CD8-positive, alpha-beta memory T cell (primary cell): ENCODE measurements at regions not wholly inside any gene's neighbourhood (a gene's known extent, or its start where the extent isn't known, plus 50 kb on each side); places are given as distances from the start of the nearest gene placed in this dataset.

Experiments
- CTCF ChIA-PET: fragments of 350-600 bp; sonication (Branson Sonifier 250); formaldehyde crosslinking; loops from one replicate; lab custom pipeline; 2021; ENCODE audit warnings: antibody characterized with exemption; lab: Charles Lee
- POLR2A ChIA-PET: fragments of 350-600 bp; sonication (Branson Sonifier 250); formaldehyde crosslinking; loops from one replicate; lab custom pipeline; 2021; ENCODE audit warnings: antibody characterized with exemption; lab: Charles Lee
- DNase-seq, 5 donors: peaks; one replicate each; pipeline versions ENCODE4 v3.0.0 to v3.0.0-alpha.2; 2020 to 2022; ENCODE audit warnings: mixed read lengths in 1 of 5
- H3K27ac ChIP-seq: one replicate; pipeline ENCODE4 v1.7.0; 2013; ENCODE audit warnings: low read depth, mild to moderate bottlenecking, low read length, moderate library complexity
- H3K27me3 ChIP-seq: 2 replicates; pipeline ENCODE4 v1.7.0; 2013; ENCODE audit warnings: low read length, mild to moderate bottlenecking; ENCODE audit not compliant: insufficient read depth, poor library complexity, severe bottlenecking
- H3K36me3 ChIP-seq: 2 replicates; pipeline ENCODE4 v1.7.0; 2013; ENCODE audit warnings: mild to moderate bottlenecking, low read length, moderate library complexity; ENCODE audit not compliant: insufficient read depth
- H3K4me1 ChIP-seq: 2 replicates; pipeline ENCODE4 v1.7.0; 2013; ENCODE audit warnings: mild to moderate bottlenecking, low read length, moderate library complexity; ENCODE audit not compliant: insufficient read depth
- H3K4me3 ChIP-seq: 2 replicates; pipeline ENCODE4 v1.7.0; 2013; ENCODE audit warnings: mild to moderate bottlenecking, low read length
- H3K9me3 ChIP-seq: 2 replicates; pipeline ENCODE4 v1.7.0; 2013; ENCODE audit warnings: mild to moderate bottlenecking, low read length
- H3K27ac Mint-ChIP-seq, 8 donors: one replicate each; pipeline ENCODE4 v1.8.0; 2020 to 2021; ENCODE audit warnings: mixed read lengths in 8 of 8, mild to moderate bottlenecking in 6 of 8, inconsistent platforms in 3 of 8, moderate library complexity in 3 of 8
- H3K27me3 Mint-ChIP-seq, 2 donors: one replicate each; pipeline ENCODE4 v1.8.0; 2020 to 2021; ENCODE audit warnings: mixed read lengths in 2 of 2, mild to moderate bottlenecking in 1 of 2, moderate library complexity in 1 of 2
- H3K36me3 Mint-ChIP-seq, 3 donors: one replicate each; pipeline ENCODE4 v1.8.0; 2020 to 2021; ENCODE audit warnings: mixed read lengths in 3 of 3, inconsistent platforms in 1 of 3, mild to moderate bottlenecking in 1 of 3
- H3K4me1 Mint-ChIP-seq, 3 donors: one replicate each; pipeline ENCODE4 v1.8.0; 2020 to 2021; ENCODE audit warnings: mixed read lengths in 3 of 3, inconsistent platforms in 1 of 3, mild to moderate bottlenecking in 1 of 3
- H3K4me3 Mint-ChIP-seq, 7 donors: one replicate each; pipeline ENCODE4 v1.8.0; 2020 to 2021; ENCODE audit warnings: mixed read lengths in 7 of 7, mild to moderate bottlenecking in 6 of 7, moderate library complexity in 4 of 7, inconsistent platforms in 2 of 7
- H3K9me3 Mint-ChIP-seq, 5 donors: one replicate each; pipeline ENCODE4 v1.8.0; 2020 to 2022; ENCODE audit warnings: mixed read lengths in 5 of 5, mild to moderate bottlenecking in 3 of 5, moderate library complexity in 2 of 5, inconsistent platforms in 1 of 5

- Histone ChIP-seq H3K4me1 (no peaks in the 10 kb centered on the region), H3K36me3 (no peaks in the 10 kb centered on the region), H3K27ac (no peak overlapping the region), H3K4me3 (no peak overlapping the region), H3K27me3 (no peaks in the 10 kb centered on the region), H3K9me3 (no peaks in the 10 kb centered on the region)
- Mint-ChIP-seq H3K4me3 (no peak overlapping the region), H3K27me3 (peaks cover 6 to 39% of the 10 kb centered on the region in 2 donors), H3K4me1 (peaks cover 4 to 6% (median 6%) of the 10 kb centered on the region in 3 donors), H3K27ac (no peak overlapping the region), H3K36me3 (peaks cover 0 to 3% (median 0%) of the 10 kb centered on the region in 3 donors), H3K9me3 (no peaks in the 10 kb centered on the region)
- ChIA-PET CTCF (no interaction called here), POLR2A (no interaction called here)
- no peak for DNase-seq
Observed at GRCh38 chr5:96579711-96580110, 82.5 kb upstream of the CAST start.

DNA sequence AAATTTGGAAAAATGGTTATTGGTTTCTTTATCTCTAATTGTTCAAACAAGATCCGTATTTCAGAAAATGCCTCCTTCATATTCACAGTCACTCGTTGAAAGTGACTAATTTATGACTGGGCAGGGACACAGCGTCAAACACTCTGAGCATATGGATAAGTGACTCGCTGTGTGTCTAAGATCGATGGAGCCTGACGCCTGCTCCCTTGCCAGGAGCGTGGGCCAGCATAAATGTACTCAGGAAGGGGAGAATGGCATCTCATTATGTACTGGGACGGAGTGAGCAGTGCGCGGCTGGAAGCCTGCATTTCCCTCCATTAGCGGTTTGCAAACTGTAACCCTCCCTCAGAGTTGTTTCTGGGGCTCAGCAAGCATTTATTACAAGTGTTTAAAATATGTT is 79.8 kb upstream of the CAST start:
- H3K27ac Mint-ChIP-seq, result no peak overlapping the region
- H3K36me3 Mint-ChIP-seq, result peaks cover 0 to 3% (median 0%) of the 10 kb centered on the region in 3 donors
- Histone ChIP-seq H3K27me3 (no peaks in the 10 kb centered on the region), H3K9me3 (no peaks in the 10 kb centered on the region), H3K4me3 (no peak overlapping the region), H3K27ac (no peak overlapping the region), H3K36me3 (no peaks in the 10 kb centered on the region), H3K4me1 (no peaks in the 10 kb centered on the region)
- CTCF ChIA-PET, result no interaction called here
- no peak overlapping the region for H3K4me3 Mint-ChIP-seq
- DNase-seq, result no peak
- POLR2A ChIA-PET, result no interaction called here
- H3K4me1 Mint-ChIP-seq, result peaks cover 9 to 12% (median 9%) of the 10 kb centered on the region in 3 donors
- H3K9me3 Mint-ChIP-seq, result no peaks in the 10 kb centered on the region
- peaks cover 8 to 54% of the 10 kb centered on the region in 2 donors for H3K27me3 Mint-ChIP-seq

- Mint-ChIP-seq H3K4me1 (peaks cover 9 to 12% (median 9%) of the 10 kb centered on the region in 3 donors), H3K36me3 (no peaks in the 10 kb centered on the region), H3K9me3 (no peaks in the 10 kb centered on the region), H3K4me3 (no peak overlapping the region), H3K27me3 (peaks cover 5 to 52% of the 10 kb centered on the region in 2 donors), H3K27ac (no peak overlapping the region)
- POLR2A ChIA-PET, result no interaction called here
- CTCF ChIA-PET, result interaction anchor here (2.3 kb wide), 1 partner anchor 10 kb away, joined by 6 read pairs; no protein-coding TSS in a partner anchor
- Histone ChIP-seq H3K27ac (no peak overlapping the region), H3K4me1 (no peaks in the 10 kb centered on the region), H3K36me3 (no peaks in the 10 kb centered on the region), H3K4me3 (no peak overlapping the region), H3K9me3 (no peaks in the 10 kb centered on the region), H3K27me3 (no peaks in the 10 kb centered on the region)
- no peak for DNase-seq
Observed at GRCh38 chr5:96584712-96585111, 77.5 kb upstream of the CAST start.

DNA sequence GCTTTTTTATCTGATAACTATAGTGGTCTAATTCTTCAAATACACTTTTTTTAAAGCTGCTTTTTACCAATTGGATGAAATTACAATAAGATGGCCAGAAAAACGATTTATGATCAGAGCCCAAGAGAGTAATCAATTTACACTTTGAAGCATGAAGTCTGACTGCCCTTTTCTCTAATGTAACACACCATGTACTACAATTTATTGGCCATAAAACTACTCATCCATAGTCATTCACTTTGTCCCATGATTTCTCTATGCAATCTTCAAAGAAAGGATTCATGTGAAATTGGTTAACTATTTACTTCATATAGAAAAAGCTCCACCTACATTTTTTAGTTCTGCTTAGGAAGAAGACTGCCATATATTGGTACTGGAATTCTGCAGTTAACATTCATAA is 73.6 kb upstream of the CAST start:
- no peaks in the 10 kb centered on the region for H3K9me3 ChIP-seq
- no peaks in the 10 kb centered on the region for H3K36me3 ChIP-seq
- CTCF ChIA-PET, result no interaction called here
- peaks cover 6 to 44% of the 10 kb centered on the region in 2 donors for H3K27me3 Mint-ChIP-seq
- peaks cover 9 to 12% (median 9%) of the 10 kb centered on the region in 3 donors for H3K4me1 Mint-ChIP-seq
- POLR2A ChIA-PET, result no interaction called here
- no peaks in the 10 kb centered on the region for H3K9me3 Mint-ChIP-seq
- H3K4me3 ChIP-seq, result no peak overlapping the region
- H3K36me3 Mint-ChIP-seq, result no peaks in the 10 kb centered on the region
- no peaks in the 10 kb centered on the region for H3K27me3 ChIP-seq
- no peak overlapping the region for H3K27ac Mint-ChIP-seq
- H3K4me1 ChIP-seq, result no peaks in the 10 kb centered on the region
- H3K4me3 Mint-ChIP-seq, result no peak overlapping the region
- DNase-seq, result no peak
- no peak overlapping the region for H3K27ac ChIP-seq

DNA sequence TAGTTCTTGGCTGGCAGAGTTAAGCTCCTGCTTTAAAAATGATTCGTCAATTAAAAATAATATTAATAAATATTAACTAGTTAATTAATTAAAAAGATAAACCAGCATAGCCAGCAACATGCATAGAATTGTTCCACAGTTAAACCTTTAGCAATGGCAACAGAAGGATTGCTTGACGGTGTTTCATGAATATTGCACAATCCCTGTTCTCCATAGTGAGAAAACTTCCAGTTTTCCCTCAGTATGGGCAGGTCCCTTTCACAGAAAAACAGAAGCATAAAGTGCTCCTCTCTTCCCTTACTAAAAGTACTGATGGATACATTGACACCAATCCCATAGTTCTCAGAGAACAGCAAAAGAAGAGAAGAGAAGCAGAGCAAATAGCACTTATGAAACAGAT is 71.4 kb upstream of the CAST start:
- Histone ChIP-seq H3K4me3 (no peak overlapping the region), H3K9me3 (no peaks in the 10 kb centered on the region), H3K36me3 (no peaks in the 10 kb centered on the region), H3K27ac (no peak overlapping the region), H3K27me3 (no peaks in the 10 kb centered on the region), H3K4me1 (no peaks in the 10 kb centered on the region)
- Mint-ChIP-seq H3K27me3 (peaks cover 6 to 24% of the 10 kb centered on the region in 2 donors), H3K27ac (no peak overlapping the region), H3K36me3 (no peaks in the 10 kb centered on the region), H3K9me3 (no peaks in the 10 kb centered on the region), H3K4me1 (no peaks in the 10 kb centered on the region), H3K4me3 (no peak overlapping the region)
- CTCF ChIA-PET, result interaction anchor here (1.0 to 1.6 kb wide), 2 partner anchors 11 to 246 kb away, joined by 4 to 5 read pairs; no protein-coding TSS in a partner anchor
- POLR2A ChIA-PET, result no interaction called here
- no peak for DNase-seq

- H3K36me3 ChIP-seq, result no peaks in the 10 kb centered on the region
- Mint-ChIP-seq H3K36me3 (no peaks in the 10 kb centered on the region), H3K9me3 (no peaks in the 10 kb centered on the region), H3K27me3 (peaks cover 6 to 9% of the 10 kb centered on the region in 2 donors), H3K4me3 (no peak overlapping the region), H3K27ac (peak overlapping the region in 1 of 8 donors; percentile 81), H3K4me1 (peaks cover 0 to 3% (median 0%) of the 10 kb centered on the region in 3 donors)
- ChIA-PET POLR2A (no interaction called here), CTCF (interaction anchor here (0.8 to 1.8 kb wide), 5 partner anchors 9 to 250 kb away, joined by 3 to 9 read pairs (median 3); no protein-coding TSS in a partner anchor)
- peak in 1 of 5 donors; percentile 4 for DNase-seq
- H3K4me1 ChIP-seq, result no peaks in the 10 kb centered on the region
- H3K27ac ChIP-seq, result no peak overlapping the region
- H3K4me3 ChIP-seq, result no peak overlapping the region
- H3K27me3 ChIP-seq, result no peaks in the 10 kb centered on the region
- H3K9me3 ChIP-seq, result no peaks in the 10 kb centered on the region
Observed at GRCh38 chr5:96595300-96596090, 66.7 kb upstream of the CAST start.

- Mint-ChIP-seq H3K9me3 (no peaks in the 10 kb centered on the region), H3K4me3 (no peak overlapping the region)
- POLR2A ChIA-PET, result no interaction called here
Observed at GRCh38 chr5:96597438-96598020, 64.6 kb upstream of the CAST start.

GRCh38 chr5:96601200-96601599 is 61.0 kb upstream of the CAST start:
- Histone ChIP-seq H3K27me3 (no peaks in the 10 kb centered on the region), H3K4me3 (no peak overlapping the region), H3K9me3 (no peaks in the 10 kb centered on the region), H3K4me1 (no peaks in the 10 kb centered on the region), H3K27ac (no peak overlapping the region), H3K36me3 (no peaks in the 10 kb centered on the region)
- POLR2A ChIA-PET, result no interaction called here
- Mint-ChIP-seq H3K9me3 (no peaks in the 10 kb centered on the region), H3K4me3 (no peak overlapping the region), H3K4me1 (peaks cover 2 to 3% (median 2%) of the 10 kb centered on the region in 3 donors), H3K36me3 (no peaks in the 10 kb centered on the region), H3K27me3 (peaks cover 5 to 13% of the 10 kb centered on the region in 2 donors), H3K27ac (no peak overlapping the region)
- DNase-seq, result no peak
- CTCF ChIA-PET, result interaction anchor here (0.8 to 7.4 kb wide), 23 partner anchors 8 to 743 kb away, joined by 3 to 132 read pairs (median 4); partner anchors contain the start of gene ELL2

More at GRCh38 chr5:96597438-96598020, 64.6 kb upstream of the CAST start:
- no peaks in the 10 kb centered on the region for H3K9me3 ChIP-seq
- H3K36me3 ChIP-seq, result no peaks in the 10 kb centered on the region
- H3K27me3 Mint-ChIP-seq, result peaks cover 7 to 18% of the 10 kb centered on the region in 2 donors
- no peak overlapping the region for H3K27ac Mint-ChIP-seq
- CTCF ChIA-PET, result interaction anchor here (7.4 kb wide), 1 partner anchor 254 kb away, joined by 132 read pairs; no protein-coding TSS in a partner anchor
- no peak for DNase-seq
- H3K27ac ChIP-seq, result no peak overlapping the region
- H3K36me3 Mint-ChIP-seq, result no peaks in the 10 kb centered on the region
- no peak overlapping the region for H3K4me3 ChIP-seq
- H3K4me1 Mint-ChIP-seq, result peaks cover 2 to 3% (median 2%) of the 10 kb centered on the region in 3 donors
- no peaks in the 10 kb centered on the region for H3K27me3 ChIP-seq
- H3K4me1 ChIP-seq, result no peaks in the 10 kb centered on the region
